SK-N-MC (cell line): ENCODE measurements at regions not wholly inside any gene's neighbourhood (a gene's known extent, or its start where the extent isn't known, plus 50 kb on each side); places are given as distances from the start of the nearest gene placed in this dataset.

Experiments
- EZH2 ChIP-seq: fragments of 200-600 bp; sonication (generic); IDR thresholded peaks from one replicate; pipeline ENCODE4 v1.6.1; 2017; ENCODE audit warnings: antibody characterized with exemption
- FOXP2 ChIP-seq: optimal IDR thresholded peaks from 2 replicates; pipeline ENCODE3; 2011; ENCODE audit warnings: mild to moderate bottlenecking, moderate library complexity; ENCODE audit not compliant: insufficient read depth; ENCODE audit errors: extremely low read length, control extremely low read depth
- POLR2AphosphoS5 ChIP-seq: IDR thresholded peaks from 2 replicates; pipeline ENCODE4 v1.6.1; 2012; ENCODE audit warnings: mild to moderate bottlenecking, low read depth, low read length, borderline replicate concordance

GRCh38 chr18:75875559-75875958 is 448.1 kb upstream of the SMIM21 start:
- TF ChIP-seq POLR2AphosphoS5 (no peak), EZH2 (no peak), FOXP2 (no peak)
